ENCODE measurements at regions not wholly inside any gene's neighbourhood (a gene's known extent, or its start where the extent isn't known, plus 50 kb on each side); places are given as distances from the start of the nearest gene placed in this dataset.
A peak's percentile ranks its signal among the peaks of the same experiment; 100 is the strongest.
"Not testable (repeated sequence)": the region's sequence is repeated elsewhere in the genome, so short reads cannot be mapped to it uniquely, and the experiment has no call there.

DNA sequence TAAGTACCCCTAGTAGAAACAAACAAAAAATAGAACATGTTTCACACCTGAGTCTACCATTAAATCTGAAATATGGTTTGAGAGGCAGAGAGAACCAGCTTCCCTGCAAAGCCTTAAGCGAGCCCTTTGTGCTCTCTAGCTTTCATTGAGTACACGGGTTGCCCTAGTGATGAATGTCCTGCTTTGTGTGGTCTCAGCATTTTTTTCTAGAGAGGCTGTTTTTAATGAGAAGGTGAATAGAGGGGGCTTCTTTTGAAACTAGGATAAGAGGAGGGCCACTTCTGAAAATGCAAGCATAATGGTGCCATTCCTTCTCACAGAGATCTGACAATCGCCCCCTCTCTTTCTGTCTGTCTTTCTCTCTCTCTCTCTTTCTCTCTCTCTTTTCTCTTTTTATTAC, 131.3 kb downstream of the MACIR start:
- ATAC-seq = no peak
- Mint-ChIP-seq H3K4me1 (no peaks in the 10 kb centered on the region), H3K9me3 (peaks cover under 1% of the 10 kb centered on the region), H3K36me3 (peaks cover 6% of the 10 kb centered on the region), H3K27ac (no peak overlapping the region), H3K4me3 (no peak overlapping the region)
- DNase-seq (ENCODE audit: low spot score in 2 of 2) = no peak

- H3K4me1 Mint-ChIP-seq = no peaks in the 10 kb centered on the region
- H3K4me3 Mint-ChIP-seq = no peak overlapping the region
- H3K9me3 Mint-ChIP-seq = peaks cover 2% of the 10 kb centered on the region
- no peak overlapping the region for H3K27ac Mint-ChIP-seq
- DNase-seq (ENCODE audit: low spot score in 2 of 2) = no peak
- peaks cover 6% of the 10 kb centered on the region for H3K36me3 Mint-ChIP-seq
- ATAC-seq = no peak
Measured at GRCh38 chr5:103389357-103389756, 130.8 kb downstream of the MACIR start.

DNA sequence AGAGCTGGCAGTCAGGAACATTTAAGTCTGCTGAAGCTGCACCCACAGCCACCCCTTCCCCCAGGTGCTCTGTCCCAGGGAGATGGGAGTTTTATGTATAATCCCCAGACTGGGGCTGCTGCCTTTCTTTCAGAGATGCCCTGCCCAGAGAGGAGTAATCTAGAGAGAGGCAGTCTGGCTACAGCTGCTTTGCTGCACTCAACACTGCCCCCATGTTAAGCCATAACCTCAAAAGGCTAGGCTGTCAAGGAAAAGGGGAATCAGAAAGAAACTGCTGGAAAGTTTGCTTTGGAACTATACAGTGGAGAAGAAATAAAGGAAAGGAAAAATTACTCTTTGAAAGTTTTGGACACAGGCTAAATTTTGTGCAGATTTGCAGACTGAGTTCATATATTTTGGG, 127.2 kb downstream of the MACIR start:
- ATAC-seq (no peak), DNase-seq (ENCODE audit: low spot score in 2 of 2) (no peak)
- Mint-ChIP-seq H3K4me3 (no peak overlapping the region), H3K9me3 (peaks cover 10% of the 10 kb centered on the region), H3K36me3 (peaks cover 6% of the 10 kb centered on the region), H3K4me1 (no peaks in the 10 kb centered on the region), H3K27ac (no peak overlapping the region)

- H3K4me3 Mint-ChIP-seq; H3K27ac Mint-ChIP-seq; ATAC-seq; H3K36me3 Mint-ChIP-seq; H3K4me1 Mint-ChIP-seq; H3K9me3 Mint-ChIP-seq; DNase-seq (ENCODE audit: low spot score in 2 of 2): not testable (repeated sequence)
Measured at GRCh38 chr5:103377638-103378037, 119.1 kb downstream of the MACIR start.

GRCh38 chr5:103375863-103376591, 117.5 kb downstream of the MACIR start:
- Mint-ChIP-seq H3K9me3 (no peaks in the 10 kb centered on the region), H3K27ac (no peak overlapping the region), H3K36me3 (no peaks in the 10 kb centered on the region), H3K4me1 (no peaks in the 10 kb centered on the region), H3K4me3 (no peak overlapping the region)
- DNase-seq (ENCODE audit: low spot score in 2 of 2) (no peak), ATAC-seq (no peak)

DNA sequence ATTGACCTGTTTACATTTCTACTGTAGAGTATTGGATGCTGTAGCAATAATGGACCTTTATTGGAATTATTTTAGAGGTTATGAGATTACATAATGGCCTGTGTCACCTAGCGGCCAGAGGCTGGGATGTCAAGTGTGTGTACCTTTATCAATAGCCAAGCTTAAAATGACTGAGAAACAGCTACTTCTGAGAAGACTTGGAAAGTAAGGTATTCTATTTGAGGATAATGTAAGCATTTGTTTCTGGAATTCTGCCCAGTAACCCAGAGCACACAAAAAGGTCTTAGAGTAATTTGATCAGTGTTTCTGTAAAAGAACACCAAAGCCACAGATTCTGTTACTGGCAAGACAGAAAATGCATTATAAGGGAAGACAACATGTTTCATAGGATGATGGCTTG, 116.8 kb downstream of the MACIR start:
- Mint-ChIP-seq H3K9me3 (no peaks in the 10 kb centered on the region), H3K4me3 (no peak overlapping the region), H3K36me3 (no peaks in the 10 kb centered on the region), H3K4me1 (no peaks in the 10 kb centered on the region), H3K27ac (no peak overlapping the region)
- no peak for ATAC-seq
- DNase-seq (ENCODE audit: low spot score in 2 of 2) = no peak

DNA sequence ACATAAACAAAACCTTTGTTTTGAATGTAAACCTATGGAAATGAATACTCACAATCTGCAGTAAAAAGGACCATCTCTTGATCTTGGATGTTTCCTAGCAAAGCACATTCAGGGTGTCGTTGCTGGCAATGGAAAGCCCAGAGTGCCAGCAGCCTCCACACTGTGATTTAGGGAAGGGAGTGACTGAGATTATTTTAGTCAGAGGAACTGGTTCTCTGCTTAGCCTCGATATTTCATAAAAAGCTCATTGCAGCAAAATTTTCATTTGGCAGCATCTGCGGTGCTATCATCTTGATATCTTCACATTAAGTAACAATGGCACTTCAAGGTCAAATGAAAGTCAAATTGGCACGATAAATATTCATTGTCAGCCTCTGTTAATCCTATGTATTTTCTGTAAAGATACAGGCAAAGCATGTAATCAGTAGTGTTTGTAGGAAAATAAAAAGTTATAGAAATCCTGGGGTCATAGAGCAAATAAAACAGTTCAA, 116.0 kb downstream of the MACIR start:
- Mint-ChIP-seq H3K36me3 (no peaks in the 10 kb centered on the region), H3K27ac (no peak overlapping the region), H3K4me1 (no peaks in the 10 kb centered on the region), H3K9me3 (no peaks in the 10 kb centered on the region), H3K4me3 (no peak overlapping the region)
- DNase-seq (ENCODE audit: low spot score in 2 of 2) (no peak), ATAC-seq (no peak)

DNA sequence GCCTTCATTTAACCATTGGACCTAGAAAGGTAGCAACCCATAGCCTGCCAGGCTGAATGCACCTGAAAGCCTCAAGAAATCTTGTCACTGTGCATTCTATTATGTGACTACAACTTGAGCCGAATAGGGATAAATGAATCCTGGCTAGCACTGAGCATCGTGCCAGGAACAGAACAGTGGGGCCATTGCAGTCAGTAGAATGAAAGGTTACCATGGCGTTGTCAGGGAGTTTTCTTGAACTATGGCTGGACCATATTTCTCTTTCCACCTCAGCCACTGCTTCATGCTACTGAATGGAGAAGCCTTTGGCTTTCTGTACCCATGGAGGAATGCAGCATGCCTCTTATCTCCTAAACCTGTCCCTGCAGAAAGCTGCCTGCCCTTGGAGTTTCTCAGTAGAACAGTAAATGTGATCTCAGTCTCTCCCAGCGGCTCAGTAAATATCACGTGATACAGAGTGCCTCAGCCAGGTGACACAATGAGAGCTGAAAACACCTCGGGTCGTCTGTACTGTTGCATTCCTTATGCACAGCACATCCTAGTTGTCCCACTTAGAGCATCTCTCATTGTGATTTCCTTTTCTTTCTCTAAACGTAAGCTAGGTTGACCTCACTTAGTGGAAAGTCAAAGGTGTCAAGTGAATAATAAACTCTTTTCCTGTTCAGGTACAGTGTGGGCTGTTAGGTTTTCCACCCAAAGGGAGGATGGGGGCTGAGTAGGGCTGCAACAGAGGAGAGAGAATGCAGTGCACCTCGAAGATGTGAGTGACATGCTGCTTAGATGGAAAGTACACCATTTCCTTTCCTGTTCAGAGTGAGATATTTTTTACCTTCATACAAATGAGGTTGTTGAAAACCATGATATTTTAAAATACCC, 115.3 kb downstream of the MACIR start:
- no peaks in the 10 kb centered on the region for H3K4me1 Mint-ChIP-seq
- H3K9me3 Mint-ChIP-seq = no peaks in the 10 kb centered on the region
- H3K27ac Mint-ChIP-seq = no peak overlapping the region
- no peaks in the 10 kb centered on the region for H3K36me3 Mint-ChIP-seq
- no peak overlapping the region for H3K4me3 Mint-ChIP-seq
- no peak for DNase-seq (ENCODE audit: low spot score in 2 of 2)
- ATAC-seq = no peak

- Mint-ChIP-seq H3K27ac (no peak overlapping the region), H3K4me1 (no peaks in the 10 kb centered on the region), H3K9me3 (peaks cover 3% of the 10 kb centered on the region)
Measured at GRCh38 chr5:103371046-103371607, 112.6 kb downstream of the MACIR start.

DNA sequence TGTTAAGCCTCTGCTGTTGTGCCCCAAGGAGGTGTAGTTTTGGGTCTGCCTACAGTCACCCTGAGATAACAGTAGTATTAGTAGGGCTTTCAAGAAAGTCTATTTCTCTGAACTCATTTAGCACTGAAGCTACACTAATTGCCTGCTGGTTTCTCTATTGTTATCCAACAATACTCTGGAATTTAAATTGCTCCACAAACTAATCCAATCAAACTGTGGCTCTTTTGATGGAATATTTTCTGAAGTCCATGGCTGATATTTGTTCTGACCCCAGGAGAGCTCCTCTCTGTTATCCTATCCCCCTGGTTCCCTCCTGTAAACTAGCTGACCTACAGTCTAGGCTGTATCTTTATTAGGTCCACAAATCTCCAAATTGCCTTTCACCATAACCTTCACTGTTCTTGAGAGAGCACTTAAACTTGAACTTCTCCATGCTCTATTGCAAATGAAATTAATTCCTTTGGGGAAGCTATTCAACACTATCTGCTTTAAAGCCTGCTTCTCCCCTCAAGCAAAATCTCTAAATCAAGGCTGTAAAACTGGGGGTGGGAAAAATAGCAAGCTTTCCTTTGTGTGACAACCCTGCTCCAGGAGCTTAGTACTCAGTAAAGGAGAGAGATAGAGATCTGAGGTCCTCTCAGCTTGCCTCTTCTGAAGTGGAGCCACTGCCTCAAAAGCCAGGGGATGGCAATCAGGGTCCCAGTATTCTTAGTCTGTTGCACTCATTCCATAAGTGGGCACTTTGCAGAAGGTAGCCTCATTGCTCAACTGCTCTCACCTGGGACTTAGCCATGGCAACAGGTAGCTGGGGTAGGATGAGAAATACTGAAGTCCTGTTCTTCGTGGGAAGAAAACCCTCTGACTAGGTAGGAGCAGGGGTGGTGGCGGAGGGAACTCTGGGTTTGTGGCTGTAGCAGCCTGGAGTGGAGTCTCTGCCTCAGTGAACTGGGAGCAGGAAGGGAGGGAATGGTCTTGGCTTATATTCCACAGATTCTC, 110.9 kb downstream of the MACIR start:
- Mint-ChIP-seq H3K4me3 (no peak overlapping the region), H3K27ac (no peak overlapping the region), H3K36me3 (no peaks in the 10 kb centered on the region), H3K9me3 (peaks cover 3% of the 10 kb centered on the region), H3K4me1 (no peaks in the 10 kb centered on the region)
- DNase-seq (ENCODE audit: low spot score in 2 of 2) = no peak
- ATAC-seq = no peak

More at GRCh38 chr5:103371046-103371607, 112.6 kb downstream of the MACIR start:
- DNase-seq (ENCODE audit: low spot score in 2 of 2) (no peak), ATAC-seq (no peak)
- H3K4me3 Mint-ChIP-seq = no peak overlapping the region
- H3K36me3 Mint-ChIP-seq = no peaks in the 10 kb centered on the region

DNA sequence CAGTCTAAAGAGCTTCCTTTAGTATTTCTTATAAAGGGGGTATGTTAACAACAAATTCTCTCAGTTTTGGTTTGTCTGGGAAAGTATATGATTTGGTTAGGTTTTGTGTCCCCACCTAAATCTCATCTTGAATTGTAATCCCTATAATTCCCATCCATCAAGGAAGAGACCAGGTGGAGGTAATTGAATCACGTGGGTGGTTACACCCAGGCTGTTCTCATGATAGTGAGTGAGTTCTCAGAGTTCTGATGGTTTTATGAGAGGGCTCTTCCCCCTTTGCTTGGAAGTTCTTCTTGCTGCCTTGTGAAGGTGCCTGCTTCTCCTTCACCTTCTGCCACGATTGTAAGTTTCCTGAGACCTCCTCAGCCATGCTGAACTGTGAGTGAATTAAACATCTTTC, 109.1 kb downstream of the MACIR start:
- H3K27ac Mint-ChIP-seq = no peak overlapping the region
- no peak for ATAC-seq
- DNase-seq (ENCODE audit: low spot score in 2 of 2) = no peak
- no peak overlapping the region for H3K4me3 Mint-ChIP-seq
- no peaks in the 10 kb centered on the region for H3K36me3 Mint-ChIP-seq
- H3K9me3 Mint-ChIP-seq = peaks cover 3% of the 10 kb centered on the region
- no peaks in the 10 kb centered on the region for H3K4me1 Mint-ChIP-seq

GRCh38 chr5:103366918-103367549, 108.5 kb downstream of the MACIR start:
- peaks cover 3% of the 10 kb centered on the region for H3K9me3 Mint-ChIP-seq
- DNase-seq (ENCODE audit: low spot score in 2 of 2) (no peak), ATAC-seq (no peak)
- no peaks in the 10 kb centered on the region for H3K4me1 Mint-ChIP-seq
- H3K36me3 Mint-ChIP-seq = no peaks in the 10 kb centered on the region
- no peak overlapping the region for H3K4me3 Mint-ChIP-seq
- H3K27ac Mint-ChIP-seq = no peak overlapping the region

DNA sequence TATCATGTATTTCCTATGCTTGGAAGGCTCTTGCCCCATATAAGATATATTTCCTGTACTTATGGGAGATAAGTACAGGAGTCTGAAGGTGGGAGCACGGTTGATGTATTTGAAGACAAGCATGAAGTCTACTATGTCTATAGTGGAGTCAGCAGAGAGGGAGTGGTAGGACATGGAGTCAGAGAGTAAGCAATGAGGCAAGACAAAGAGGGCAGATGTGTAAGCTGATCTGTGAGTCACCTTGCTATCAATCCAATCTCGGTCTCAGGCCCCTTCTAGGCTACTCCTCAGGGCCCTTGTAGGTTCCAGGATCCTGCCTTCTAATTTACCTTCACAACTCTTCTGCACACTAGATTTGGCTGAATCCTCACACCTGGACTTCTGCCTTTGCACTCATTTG, 105.5 kb downstream of the MACIR start:
- Mint-ChIP-seq H3K27ac (no peak overlapping the region), H3K9me3 (peaks cover 3% of the 10 kb centered on the region), H3K4me1 (no peaks in the 10 kb centered on the region), H3K36me3 (no peaks in the 10 kb centered on the region), H3K4me3 (no peak overlapping the region)
- ATAC-seq = peak; percentile 55
- no peak for DNase-seq (ENCODE audit: low spot score in 2 of 2)

GRCh38 chr5:103362211-103362610, 103.6 kb downstream of the MACIR start:
- Mint-ChIP-seq H3K27ac (no peak overlapping the region), H3K9me3 (no peaks in the 10 kb centered on the region), H3K4me1 (no peaks in the 10 kb centered on the region), H3K4me3 (no peak overlapping the region), H3K36me3 (no peaks in the 10 kb centered on the region)
- DNase-seq (ENCODE audit: low spot score in 2 of 2) = no peak
- no peak for ATAC-seq

Measured in stimulated activated effector memory CD8-positive, alpha-beta T cell treated with anti-CD3 and anti-CD28 coated beads, Interleukin-12 subunit alpha, Interleukin-12 subunit beta, amount 100 ng/mL, for 72 hours (primary cell).